ENCODE measurements at regions not wholly inside any gene's neighbourhood (a gene's known extent, or its start where the extent isn't known, plus 50 kb on each side); places are given as distances from the start of the nearest gene placed in this dataset.

DNA sequence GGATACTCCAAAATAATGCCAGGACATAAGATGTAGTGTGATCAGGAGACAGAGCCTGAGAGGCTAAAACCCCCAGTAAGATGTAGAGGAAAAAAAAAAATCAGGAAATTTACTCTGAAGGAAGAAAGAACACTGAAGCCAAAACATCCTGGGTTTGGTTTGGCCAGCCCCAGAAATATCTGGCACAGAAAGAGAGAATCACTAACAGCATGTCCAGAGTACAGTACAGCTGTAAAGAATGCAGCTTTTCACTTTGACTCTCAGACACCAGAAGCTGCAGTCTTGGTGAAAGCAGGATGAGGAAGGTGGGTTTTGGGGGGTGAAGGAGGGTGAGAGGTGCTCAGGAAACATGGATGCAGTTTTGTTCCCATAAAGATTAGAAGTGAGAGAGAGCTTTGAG, 1577.7 kb upstream of the ACVR2A start:
- ATAC-seq (ENCODE audit: low read depth) = no peak
- H3K27ac ChIP-seq (ENCODE audit: low read length in 2 of 2) = no peak overlapping the region

DNA sequence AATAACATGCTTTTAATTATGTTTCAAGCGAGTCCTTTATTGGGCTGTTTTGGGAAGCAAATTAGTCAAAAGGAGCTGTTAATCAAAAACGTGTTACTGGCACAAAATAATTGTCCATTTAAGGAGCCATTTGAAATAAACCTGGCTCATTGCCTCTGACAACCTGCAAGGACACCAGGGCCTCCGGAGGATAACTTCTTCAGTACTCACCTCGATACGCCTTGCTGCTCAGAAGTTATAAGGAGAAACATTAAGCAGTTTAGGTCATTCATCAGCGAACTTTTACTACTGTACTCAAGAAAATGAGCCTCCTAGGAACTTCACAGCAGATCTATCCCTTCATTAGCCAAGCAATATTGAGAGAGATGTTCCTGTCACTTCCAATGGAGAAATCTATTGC, 1579.2 kb upstream of the ACVR2A start:
- TF ChIP-seq, protein P1, sequence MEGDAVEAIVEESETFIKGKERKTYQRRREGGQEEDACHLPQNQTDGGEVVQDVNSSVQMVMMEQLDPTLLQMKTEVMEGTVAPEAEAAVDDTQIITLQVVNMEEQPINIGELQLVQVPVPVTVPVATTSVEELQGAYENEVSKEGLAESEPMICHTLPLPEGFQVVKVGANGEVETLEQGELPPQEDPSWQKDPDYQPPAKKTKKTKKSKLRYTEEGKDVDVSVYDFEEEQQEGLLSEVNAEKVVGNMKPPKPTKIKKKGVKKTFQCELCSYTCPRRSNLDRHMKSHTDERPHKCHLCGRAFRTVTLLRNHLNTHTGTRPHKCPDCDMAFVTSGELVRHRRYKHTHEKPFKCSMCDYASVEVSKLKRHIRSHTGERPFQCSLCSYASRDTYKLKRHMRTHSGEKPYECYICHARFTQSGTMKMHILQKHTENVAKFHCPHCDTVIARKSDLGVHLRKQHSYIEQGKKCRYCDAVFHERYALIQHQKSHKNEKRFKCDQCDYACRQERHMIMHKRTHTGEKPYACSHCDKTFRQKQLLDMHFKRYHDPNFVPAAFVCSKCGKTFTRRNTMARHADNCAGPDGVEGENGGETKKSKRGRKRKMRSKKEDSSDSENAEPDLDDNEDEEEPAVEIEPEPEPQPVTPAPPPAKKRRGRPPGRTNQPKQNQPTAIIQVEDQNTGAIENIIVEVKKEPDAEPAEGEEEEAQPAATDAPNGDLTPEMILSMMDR (IDR thresholded peaks at IDR 0.05) = no peak
- H3K4me1 Mint-ChIP-seq = no peaks in the 10 kb centered on the region
- no peaks in the 10 kb centered on the region for H4K20me1 ChIP-seq (ENCODE audit: control insufficient read depth, insufficient read depth, low read length, poor library complexity, severe bottlenecking)
- intact Hi-C loops (cut with micrococcal nuclease) = no loop called here
- no peaks in the 10 kb centered on the region for H3K36me3 ChIP-seq (replicated peaks in 1 of 2; ENCODE audit: control extremely low read depth in 1 of 2, control insufficient read depth in 1 of 2, extremely low read depth in 1 of 2, insufficient read depth in 2 of 2, low read length in 1 of 2)
- POLR2A ChIA-PET = no interaction called here
- no peak for ATAC-seq (ENCODE audit: low read depth)
- H3K4me3 Mint-ChIP-seq = no peak overlapping the region
- no peak for DNase-seq
- no peak overlapping the region for H3K4me3 ChIP-seq (ENCODE audit: control extremely low read depth in 1 of 5, extremely low read depth in 1 of 5, insufficient read depth in 1 of 5, low read depth in 2 of 5, low read length in 4 of 5)
- H3K79me2 ChIP-seq (ENCODE audit: control insufficient read depth, insufficient read depth, low read length) = no peaks in the 10 kb centered on the region
- H3K4me1 ChIP-seq (ENCODE audit: control insufficient read depth in 2 of 2, insufficient read depth in 2 of 2, low read length in 2 of 2) = no peaks in the 10 kb centered on the region
- H3K27me3 Mint-ChIP-seq = no peaks in the 10 kb centered on the region
- no peak overlapping the region for H3K4me2 ChIP-seq (replicated peaks; ENCODE audit: low read depth, low read length, poor library complexity, severe bottlenecking)
- no peaks in the 10 kb centered on the region for H3K27me3 ChIP-seq (replicated peaks in 1 of 4; ENCODE audit: control extremely low read depth in 1 of 4, control insufficient read depth in 3 of 4, insufficient read depth in 4 of 4, low read length in 3 of 4)
- H3K9me3 Mint-ChIP-seq (ENCODE audit: insufficient read depth) = no peaks in the 10 kb centered on the region
- no peak overlapping the region for H3K27ac ChIP-seq (ENCODE audit: low read length in 2 of 2)
- no peak overlapping the region for H2AFZ ChIP-seq (ENCODE audit: insufficient read depth, low read depth, low read length, poor library complexity, severe bottlenecking)
- H3K9ac ChIP-seq (ENCODE audit: low read length) = no peak overlapping the region
- CTCF ChIA-PET = no interaction called here
- no peaks in the 10 kb centered on the region for H3K9me3 ChIP-seq (ENCODE audit: control extremely low read depth in 1 of 3, control insufficient read depth in 2 of 3, insufficient read depth in 1 of 3, low read length in 2 of 3)
- no peak overlapping the region for H3K27ac Mint-ChIP-seq
- WGBS (ENCODE audit: insufficient coverage) = 85% methylated on average over 5 of the region's 6 CpGs

More for the DNA sequence above, 1577.7 kb upstream of the ACVR2A start:
- H3K4me3 ChIP-seq (ENCODE audit: control extremely low read depth in 1 of 5, extremely low read depth in 1 of 5, insufficient read depth in 1 of 5, low read depth in 2 of 5, low read length in 4 of 5) = no peak overlapping the region
- ChIA-PET CTCF (no interaction called here), POLR2A (no interaction called here)
- Mint-ChIP-seq H3K27ac (no peak overlapping the region), H3K27me3 (no peaks in the 10 kb centered on the region), H3K9me3 (ENCODE audit: insufficient read depth) (no peaks in the 10 kb centered on the region), H3K4me3 (no peak overlapping the region), H3K4me1 (no peaks in the 10 kb centered on the region)
- no peak overlapping the region for H2AFZ ChIP-seq (ENCODE audit: insufficient read depth, low read depth, low read length, poor library complexity, severe bottlenecking)
- no peaks in the 10 kb centered on the region for H3K27me3 ChIP-seq (replicated peaks in 1 of 4; ENCODE audit: control extremely low read depth in 1 of 4, control insufficient read depth in 3 of 4, insufficient read depth in 4 of 4, low read length in 3 of 4)
- H3K36me3 ChIP-seq (replicated peaks in 1 of 2; ENCODE audit: control extremely low read depth in 1 of 2, control insufficient read depth in 1 of 2, extremely low read depth in 1 of 2, insufficient read depth in 2 of 2, low read length in 1 of 2) = no peaks in the 10 kb centered on the region
- no peak for TF ChIP-seq EZH2 (IDR thresholded peaks at IDR 0.05; ENCODE audit: borderline replicate concordance, insufficient read depth, low read depth, low read length, poor library complexity, severe bottlenecking)
- TF ChIP-seq, protein P1 (IDR thresholded peaks at IDR 0.05) = no peak
- H3K4me1 ChIP-seq (ENCODE audit: control insufficient read depth in 2 of 2, insufficient read depth in 2 of 2, low read length in 2 of 2) = no peaks in the 10 kb centered on the region
- H3K9ac ChIP-seq (ENCODE audit: low read length) = no peak overlapping the region
- H4K20me1 ChIP-seq (ENCODE audit: control insufficient read depth, insufficient read depth, low read length, poor library complexity, severe bottlenecking) = no peaks in the 10 kb centered on the region
- intact Hi-C loops (cut with micrococcal nuclease) = no loop called here
- no peak overlapping the region for H3K4me2 ChIP-seq (replicated peaks; ENCODE audit: low read depth, low read length, poor library complexity, severe bottlenecking)
- H3K9me3 ChIP-seq (ENCODE audit: control extremely low read depth in 1 of 3, control insufficient read depth in 2 of 3, insufficient read depth in 1 of 3, low read length in 2 of 3) = no peaks in the 10 kb centered on the region
- H3K79me2 ChIP-seq (ENCODE audit: control insufficient read depth, insufficient read depth, low read length) = no peaks in the 10 kb centered on the region
- DNase-seq = no peak
